WTC11 (cell line): ENCODE measurements at regions not wholly inside any gene's neighbourhood (a gene's known extent, or its start where the extent isn't known, plus 50 kb on each side); places are given as distances from the start of the nearest gene placed in this dataset.

Source experiments
- ATAC-seq: fragments of 200-7000 bp; cut with Tn5 transposase; 2 replicates; pipeline ENCODE4 v1.10.0; 2021; ENCODE audit warnings: mild to moderate bottlenecking, moderate library complexity
- CTCF ChIA-PET: fragments of 300-600 bp; sonication (Branson Sonifier 250); formaldehyde crosslinking; loops from one replicate; lab custom pipeline; 2021; ENCODE audit warnings: antibody characterized with exemption; lab: Charles Lee
- POLR2A ChIA-PET: fragments of 350-600 bp; sonication (Branson Sonifier 250); formaldehyde crosslinking; loops from one replicate; lab custom pipeline; 2021; ENCODE audit warnings: antibody characterized with exemption; lab: Charles Lee
- DNase-seq: peaks from one replicate; pipeline ENCODE4 v3.0.0; 2021; ENCODE audit warnings: low spot score
- H3K27ac Mint-ChIP-seq: 2 replicates; pipeline ENCODE4 v1.8.0; 2021; ENCODE audit warnings: mixed read lengths
- H3K27me3 Mint-ChIP-seq: 2 replicates; pipeline ENCODE4 v1.8.0; 2021; ENCODE audit warnings: low read depth, mild to moderate bottlenecking, moderate library complexity, mixed read lengths
- H3K36me3 Mint-ChIP-seq: 2 replicates; pipeline ENCODE4 v1.8.0; 2021; ENCODE audit warnings: mixed read lengths
- H3K4me1 Mint-ChIP-seq: 2 replicates; pipeline ENCODE4 v1.8.0; 2022; ENCODE audit warnings: mixed read lengths
- H3K4me3 Mint-ChIP-seq: 2 replicates; pipeline ENCODE4 v1.8.0; 2021; ENCODE audit warnings: mild to moderate bottlenecking, moderate library complexity, mixed read lengths
- H3K9me3 Mint-ChIP-seq: 2 replicates; pipeline ENCODE4 v1.8.0; 2021; ENCODE audit warnings: mixed read lengths
- AFF4 ChIP-seq: sonication (generic); formaldehyde crosslinking; IDR thresholded peaks from 2 replicates; pipeline ENCODE4 v1.8.1; 2023; ENCODE audit warnings: mild to moderate bottlenecking, missing genetic modification reagents, borderline replicate concordance
- ATF3 ChIP-seq: sonication (generic); formaldehyde crosslinking; conservative IDR thresholded peaks from 2 replicates; pipeline ENCODE4 v1.8.1; 2022; ENCODE audit warnings: mild to moderate bottlenecking, missing genetic modification reagents
- CBFB ChIP-seq: sonication (generic); formaldehyde crosslinking; IDR thresholded peaks from 2 replicates; pipeline ENCODE4 v1.8.1; 2022; ENCODE audit warnings: mild to moderate bottlenecking, low read depth, missing genetic modification reagents
- ERG ChIP-seq: fragments of 250-450 bp; sonication (Bioruptor Pico); IDR thresholded peaks from 2 replicates; pipeline ENCODE4 v1.8.0; 2021; ENCODE audit warnings: mild to moderate bottlenecking
- ESRRA ChIP-seq: sonication (generic); formaldehyde crosslinking; IDR thresholded peaks from 2 replicates; pipeline ENCODE4 v1.8.1; 2022; ENCODE audit warnings: mild to moderate bottlenecking, missing genetic modification reagents, borderline replicate concordance
- FOXJ3 ChIP-seq: sonication (generic); formaldehyde crosslinking; IDR thresholded peaks from 2 replicates; pipeline ENCODE4 v1.9.0; 2021; ENCODE audit warnings: missing genetic modification reagents, mild to moderate bottlenecking, borderline replicate concordance
- FOXP1 ChIP-seq: sonication (generic); formaldehyde crosslinking; IDR thresholded peaks from 2 replicates; pipeline ENCODE4 v1.8.0; 2022; ENCODE audit warnings: missing genetic modification reagents, mild to moderate bottlenecking, moderate library complexity, borderline replicate concordance
- GTF2I ChIP-seq: fragments of 250-450 bp; sonication (Bioruptor Pico); conservative IDR thresholded peaks from 2 replicates; pipeline ENCODE4 v1.4.0; 2021; ENCODE audit warnings: mild to moderate bottlenecking
- NFYB ChIP-seq: sonication (generic); formaldehyde crosslinking; conservative IDR thresholded peaks from 2 replicates; pipeline ENCODE4 v1.8.0; 2022; ENCODE audit warnings: low read depth, missing genetic modification reagents
- NR3C1 ChIP-seq: sonication (generic); formaldehyde crosslinking; conservative IDR thresholded peaks from 2 replicates; pipeline ENCODE4 v1.8.1; 2023; ENCODE audit warnings: low read depth, mild to moderate bottlenecking, missing genetic modification reagents
- PRRX2 ChIP-seq: fragments of 250-450 bp; sonication (Bioruptor Pico); IDR thresholded peaks from 2 replicates; pipeline ENCODE4 v1.8.0; 2021; ENCODE audit warnings: mild to moderate bottlenecking
- RORB ChIP-seq: fragments of 250-450 bp; sonication (Bioruptor Pico); IDR thresholded peaks from 2 replicates; pipeline ENCODE4 v1.9.0; 2021; ENCODE audit warnings: mild to moderate bottlenecking
- SOX15 ChIP-seq: fragments of 250-450 bp; sonication (Bioruptor Pico); IDR thresholded peaks from 2 replicates; pipeline ENCODE4 v1.9.0; 2021; ENCODE audit warnings: mild to moderate bottlenecking
- SP1 ChIP-seq: sonication (generic); formaldehyde crosslinking; conservative IDR thresholded peaks from 2 replicates; pipeline ENCODE4 v1.8.1; 2022; ENCODE audit warnings: missing genetic modification reagents
- TEAD1 ChIP-seq: sonication (generic); formaldehyde crosslinking; IDR thresholded peaks from 2 replicates; pipeline ENCODE4 v1.8.0; 2022; ENCODE audit warnings: mild to moderate bottlenecking, missing genetic modification reagents
- ZBTB21 ChIP-seq: sonication (generic); formaldehyde crosslinking; IDR thresholded peaks from 2 replicates; pipeline ENCODE4 v1.8.1; 2023; ENCODE audit warnings: mild to moderate bottlenecking, missing genetic modification reagents, borderline replicate concordance
- ZNF138 ChIP-seq: sonication (generic); formaldehyde crosslinking; conservative IDR thresholded peaks from 2 replicates; pipeline ENCODE4 v1.8.1; 2022; ENCODE audit warnings: mild to moderate bottlenecking, moderate library complexity, missing genetic modification reagents
- ZNF281 ChIP-seq: sonication (generic); formaldehyde crosslinking; IDR thresholded peaks from 2 replicates; pipeline ENCODE4 v1.8.0; 2023; ENCODE audit warnings: mild to moderate bottlenecking, missing genetic modification reagents
- ZNF317 ChIP-seq: sonication (generic); formaldehyde crosslinking; IDR thresholded peaks from 2 replicates; pipeline ENCODE4 v1.8.1; 2023; ENCODE audit warnings: low read depth, mild to moderate bottlenecking, moderate library complexity, missing genetic modification reagents, borderline replicate concordance
- ZNF423 ChIP-seq: fragments of 250-450 bp; sonication (Bioruptor Pico); IDR thresholded peaks from 2 replicates; pipeline ENCODE4 v2.1.2; 2022; ENCODE audit warnings: mild to moderate bottlenecking, moderate library complexity
- TF ChIP-seq, protein P1 (sequence below): fragments of 250-450 bp; sonication (Bioruptor Pico); IDR thresholded peaks from 2 replicates; pipeline ENCODE4 v1.9.0; 2021; ENCODE audit warnings: mild to moderate bottlenecking, borderline replicate concordance
- TF ChIP-seq, protein P2 (sequence below): fragments of 250-450 bp; sonication (Bioruptor Pico); IDR thresholded peaks from 2 replicates; pipeline ENCODE4 v1.9.0; 2021; ENCODE audit warnings: mild to moderate bottlenecking
- TF ChIP-seq, protein P3 (sequence below): sonication (generic); formaldehyde crosslinking; IDR thresholded peaks from 2 replicates; pipeline ENCODE4 v1.8.0; 2022; ENCODE audit warnings: mild to moderate bottlenecking, missing genetic modification reagents
- TF ChIP-seq, protein P4 (sequence below): fragments of 250-450 bp; sonication (Bioruptor Pico); IDR thresholded peaks from 2 replicates; pipeline ENCODE4 v1.9.0; 2021; ENCODE audit warnings: moderate library complexity, mild to moderate bottlenecking, inconsistent platforms, borderline replicate concordance

DNA sequence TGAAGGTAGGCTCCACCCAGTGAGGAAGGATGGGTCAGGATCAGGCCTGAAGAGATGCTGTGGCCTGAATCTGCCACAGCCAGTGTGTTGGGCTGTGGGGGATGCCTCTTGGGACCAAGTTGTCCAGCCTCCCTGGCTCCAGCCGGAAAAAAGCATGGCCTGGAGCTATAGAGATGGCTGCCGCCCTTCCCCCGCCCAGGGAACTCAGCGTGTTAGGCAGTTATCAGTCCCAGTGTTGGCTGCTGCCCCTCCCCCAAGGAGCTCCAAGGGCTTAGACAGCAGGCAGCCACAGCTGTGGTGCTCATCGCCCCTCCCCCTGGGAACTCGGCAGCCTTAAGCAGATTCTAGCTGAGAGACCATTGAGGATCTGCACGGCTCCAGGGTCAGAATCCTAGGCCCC is 158.0 kb downstream of the CAPZA3 start:
- ATAC-seq (peak; percentile 86), DNase-seq (peak; percentile 79)
- CTCF ChIA-PET: no interaction called here
- Mint-ChIP-seq H3K27ac (no peak overlapping the region), H3K27me3 (no peaks in the 10 kb centered on the region; the same call in none of the 2 replicates), H3K4me1 (peaks cover 35% of the 10 kb centered on the region), H3K36me3 (peaks cover 13% of the 10 kb centered on the region), H3K9me3 (peaks cover 25% of the 10 kb centered on the region), H3K4me3 (no peak overlapping the region)
- POLR2A ChIA-PET: no interaction called here
- TF ChIP-seq PRRX2 (0 out of 2 replicates have a peak, but pooled peaks have one; percentile 4), ZBTB21 (CRISPR knock-in tag) (peak; percentile 18; the same call in 1 of the 2 replicates), ZNF138 (no peak), ZNF281 (CRISPR knock-in tag) (peak; percentile 96), SOX15 (CRISPR knock-in tag) (no peak), ERG (CRISPR knock-in tag) (no peak), NR3C1 (no peak), ZNF317 (CRISPR knock-in tag) (no peak), GTF2I (CRISPR knock-in tag) (no peak), ZNF423 (CRISPR knock-in tag) (0 out of 2 replicates have a peak, but pooled peaks have one; percentile 48), FOXJ3 (no peak), FOXP1 (CRISPR knock-in tag) (peak; percentile 71; the same call in 1 of the 2 replicates), NFYB (CRISPR knock-in tag) (no peak), CBFB (no peak), ESRRA (CRISPR knock-in tag) (no peak), TEAD1 (CRISPR knock-in tag) (peak; percentile 59; the same call in 1 of the 2 replicates), ATF3 (CRISPR knock-in tag) (no peak), SP1 (CRISPR knock-in tag) (no peak; the same call in 1 of the 2 replicates), AFF4 (CRISPR knock-in tag) (no peak), RORB (CRISPR knock-in tag) (no peak)
- TF ChIP-seq, protein P1, sequence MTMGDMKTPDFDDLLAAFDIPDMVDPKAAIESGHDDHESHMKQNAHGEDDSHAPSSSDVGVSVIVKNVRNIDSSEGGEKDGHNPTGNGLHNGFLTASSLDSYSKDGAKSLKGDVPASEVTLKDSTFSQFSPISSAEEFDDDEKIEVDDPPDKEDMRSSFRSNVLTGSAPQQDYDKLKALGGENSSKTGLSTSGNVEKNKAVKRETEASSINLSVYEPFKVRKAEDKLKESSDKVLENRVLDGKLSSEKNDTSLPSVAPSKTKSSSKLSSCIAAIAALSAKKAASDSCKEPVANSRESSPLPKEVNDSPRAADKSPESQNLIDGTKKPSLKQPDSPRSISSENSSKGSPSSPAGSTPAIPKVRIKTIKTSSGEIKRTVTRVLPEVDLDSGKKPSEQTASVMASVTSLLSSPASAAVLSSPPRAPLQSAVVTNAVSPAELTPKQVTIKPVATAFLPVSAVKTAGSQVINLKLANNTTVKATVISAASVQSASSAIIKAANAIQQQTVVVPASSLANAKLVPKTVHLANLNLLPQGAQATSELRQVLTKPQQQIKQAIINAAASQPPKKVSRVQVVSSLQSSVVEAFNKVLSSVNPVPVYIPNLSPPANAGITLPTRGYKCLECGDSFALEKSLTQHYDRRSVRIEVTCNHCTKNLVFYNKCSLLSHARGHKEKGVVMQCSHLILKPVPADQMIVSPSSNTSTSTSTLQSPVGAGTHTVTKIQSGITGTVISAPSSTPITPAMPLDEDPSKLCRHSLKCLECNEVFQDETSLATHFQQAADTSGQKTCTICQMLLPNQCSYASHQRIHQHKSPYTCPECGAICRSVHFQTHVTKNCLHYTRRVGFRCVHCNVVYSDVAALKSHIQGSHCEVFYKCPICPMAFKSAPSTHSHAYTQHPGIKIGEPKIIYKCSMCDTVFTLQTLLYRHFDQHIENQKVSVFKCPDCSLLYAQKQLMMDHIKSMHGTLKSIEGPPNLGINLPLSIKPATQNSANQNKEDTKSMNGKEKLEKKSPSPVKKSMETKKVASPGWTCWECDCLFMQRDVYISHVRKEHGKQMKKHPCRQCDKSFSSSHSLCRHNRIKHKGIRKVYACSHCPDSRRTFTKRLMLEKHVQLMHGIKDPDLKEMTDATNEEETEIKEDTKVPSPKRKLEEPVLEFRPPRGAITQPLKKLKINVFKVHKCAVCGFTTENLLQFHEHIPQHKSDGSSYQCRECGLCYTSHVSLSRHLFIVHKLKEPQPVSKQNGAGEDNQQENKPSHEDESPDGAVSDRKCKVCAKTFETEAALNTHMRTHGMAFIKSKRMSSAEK (CRISPR knock-in tag): no peak
- TF ChIP-seq, protein P2, sequence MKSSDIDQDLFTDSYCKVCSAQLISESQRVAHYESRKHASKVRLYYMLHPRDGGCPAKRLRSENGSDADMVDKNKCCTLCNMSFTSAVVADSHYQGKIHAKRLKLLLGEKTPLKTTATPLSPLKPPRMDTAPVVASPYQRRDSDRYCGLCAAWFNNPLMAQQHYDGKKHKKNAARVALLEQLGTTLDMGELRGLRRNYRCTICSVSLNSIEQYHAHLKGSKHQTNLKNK (CRISPR knock-in tag): no peak
- TF ChIP-seq, protein P3, sequence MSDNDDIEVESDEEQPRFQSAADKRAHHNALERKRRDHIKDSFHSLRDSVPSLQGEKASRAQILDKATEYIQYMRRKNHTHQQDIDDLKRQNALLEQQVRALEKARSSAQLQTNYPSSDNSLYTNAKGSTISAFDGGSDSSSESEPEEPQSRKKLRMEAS (CRISPR knock-in tag): no peak
- TF ChIP-seq, protein P4, sequence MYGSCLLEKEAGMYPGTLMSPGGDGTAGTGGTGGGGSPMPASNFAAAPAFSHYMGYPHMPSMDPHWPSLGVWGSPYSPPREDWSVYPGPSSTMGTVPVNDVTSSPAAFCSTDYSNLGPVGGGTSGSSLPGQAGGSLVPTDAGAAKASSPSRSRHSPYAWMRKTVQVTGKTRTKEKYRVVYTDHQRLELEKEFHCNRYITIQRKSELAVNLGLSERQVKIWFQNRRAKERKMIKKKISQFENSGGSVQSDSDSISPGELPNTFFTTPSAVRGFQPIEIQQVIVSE: no peak
